Sigmoid colon (tissue), 4 donors: ENCODE measurements at regions not wholly inside any gene's neighbourhood (a gene's known extent, or its start where the extent isn't known, plus 50 kb on each side); places are given as distances from the start of the nearest gene placed in this dataset.

ENCODE experiments used
- CTCF ChIP-seq, 4 experiments: fragments of 450-650 bp in 3 of 4; fragments of 200-600 bp in 1 of 4; IDR thresholded peaks; one replicate each; pipeline ENCODE4 v1.5.1; 2016 to 2019; ENCODE audit warnings: antibody characterized with exemption in 4 of 4, mild to moderate bottlenecking in 3 of 4, moderate library complexity in 2 of 4
- EP300 ChIP-seq, 4 donors: sonication (generic); formaldehyde crosslinking; IDR thresholded peaks; one replicate each; pipeline ENCODE4 v1.6.1; 2017; ENCODE audit warnings: antibody characterized with exemption in 4 of 4
- POLR2A ChIP-seq, 2 donors: fragments of 450-650 bp; IDR thresholded peaks; one replicate each; pipeline ENCODE4 v1.6.1; 2016; ENCODE audit warnings: antibody characterized with exemption in 2 of 2, mild to moderate bottlenecking in 2 of 2, moderate library complexity in 2 of 2
- POLR2AphosphoS5 ChIP-seq, 4 donors: sonication (generic); formaldehyde crosslinking; IDR thresholded peaks; one replicate each; pipeline ENCODE4 v1.6.1; 2017; ENCODE audit warnings: antibody characterized with exemption in 4 of 4

GRCh38 chr2:19114754-19115231, 243.6 kb downstream of the OSR1 start:
- TF ChIP-seq CTCF (IDR thresholded peaks at IDR 0.05) (no peak), POLR2AphosphoS5 (IDR thresholded peaks at IDR 0.05) (no peak), EP300 (IDR thresholded peaks at IDR 0.05) (no peak), POLR2A (IDR thresholded peaks at IDR 0.05) (no peak)
